H1 (cell line): ENCODE measurements at regions not wholly inside any gene's neighbourhood (a gene's known extent, or its start where the extent isn't known, plus 50 kb on each side); places are given as distances from the start of the nearest gene placed in this dataset.
"Not testable (repeated sequence)": the region's sequence is repeated elsewhere in the genome, so short reads cannot be mapped to it uniquely, and the experiment has no call there.

ENCODE experiments used
- CTCF ChIA-PET: fragments of 300-600 bp; sonication (Branson Sonifier 250); formaldehyde crosslinking; loops from one replicate; lab custom pipeline; 2021; ENCODE audit not compliant: partially characterized antibody; lab: Charles Lee
- POLR2A ChIA-PET: fragments of 300-600 bp; sonication (Branson Sonifier 250); formaldehyde crosslinking; loops from one replicate; lab custom pipeline; 2021; ENCODE audit warnings: inconsistent platforms; ENCODE audit not compliant: partially characterized antibody; lab: Charles Lee
- DNase-seq, 2 experiments: peaks; one replicate each; pipeline versions ENCODE4 v3.0.0 to v3.0.0-alpha.2; 2010 to 2022; ENCODE audit warnings: low spot score in 2 of 2, low read depth in 1 of 2, mixed read lengths in 1 of 2
- FAIRE-seq: peaks from 2 replicates; lab custom pipeline; 2011; peaks lifted over from hg19 to GRCh38; lab: Jason Lieb, UNC
- H2AFZ ChIP-seq: 2 replicates; pipeline ENCODE4 v1.8.1; 2012; ENCODE audit warnings: low read length, inconsistent platforms
- H2AK5ac ChIP-seq: 2 replicates; pipeline ENCODE4 v1.6.1; 2013; ENCODE audit warnings: low read depth, low read length
- H2BK120ac ChIP-seq: replicated peaks from 2 replicates; pipeline ENCODE3; 2013; ENCODE audit warnings: low read depth, low read length, inconsistent platforms
- H2BK12ac ChIP-seq: 2 replicates; pipeline ENCODE4 v1.6.1; 2013; ENCODE audit warnings: low read depth, low read length
- H2BK15ac ChIP-seq: 2 replicates; pipeline ENCODE4 v1.6.1; 2013; ENCODE audit warnings: low read length
- H2BK20ac ChIP-seq: 2 replicates; pipeline ENCODE4 v1.6.1; 2013; ENCODE audit warnings: low read length
- H2BK5ac ChIP-seq: 2 replicates; pipeline ENCODE4 v1.6.1; 2013; ENCODE audit warnings: low read depth, low read length
- H3K14ac ChIP-seq: 2 replicates; pipeline ENCODE4 v1.6.1; 2013; ENCODE audit warnings: inconsistent platforms; ENCODE audit not compliant: insufficient read length
- H3K18ac ChIP-seq: 2 replicates; pipeline ENCODE4 v1.6.1; 2013; ENCODE audit warnings: low read length; ENCODE audit errors: extremely low read depth
- H3K23ac ChIP-seq: 2 replicates; pipeline ENCODE4 v1.6.1; 2013; ENCODE audit warnings: inconsistent platforms; ENCODE audit not compliant: insufficient read length
- H3K23me2 ChIP-seq: 2 replicates; pipeline ENCODE4 v1.6.1; 2013; ENCODE audit warnings: low read depth, low read length
- H3K27ac ChIP-seq: 2 replicates; pipeline ENCODE4 v1.6.1; 2011; ENCODE audit warnings: low read depth, low read length, inconsistent platforms
- H3K27me3 ChIP-seq, 4 experiments: replicated peaks in 1 of 4; 1 replicate in 1 of 4; 2 replicates in 3 of 4; pipeline versions ENCODE4 v1.6.1 to v1.8.1; 2011 to 2013; ENCODE audit warnings: low read length in 3 of 4, mild to moderate bottlenecking in 3 of 4, inconsistent platforms in 2 of 4, mixed read lengths in 2 of 4, moderate library complexity in 1 of 4; ENCODE audit not compliant: control insufficient read depth in 3 of 4, insufficient read depth in 3 of 4; ENCODE audit errors: extremely low read depth in 1 of 4
- H3K36me3 ChIP-seq, 4 experiments: 2 replicates each; pipeline versions ENCODE4 v1.6.1 to v1.8.1; 2011 to 2013; ENCODE audit warnings: mild to moderate bottlenecking in 4 of 4, low read length in 3 of 4, moderate library complexity in 2 of 4, control low read depth in 1 of 4, inconsistent platforms in 1 of 4; ENCODE audit not compliant: insufficient read depth in 4 of 4, control insufficient read depth in 2 of 4
- H3K4ac ChIP-seq: replicated peaks from 2 replicates; pipeline ENCODE3; 2013; ENCODE audit warnings: low read length, low read depth, mixed read lengths, inconsistent platforms; ENCODE audit not compliant: insufficient read length
- H3K4me1 ChIP-seq, 4 experiments: replicated peaks in 1 of 4; 1 replicate in 1 of 4; 2 replicates in 3 of 4; pipeline versions ENCODE4 v1.6.1 to v1.8.1; 2011 to 2013; ENCODE audit warnings: low read length in 3 of 4, inconsistent platforms in 2 of 4, mixed read lengths in 1 of 4; ENCODE audit not compliant: insufficient read depth in 4 of 4, control insufficient read depth in 3 of 4
- H3K4me2 ChIP-seq, 2 experiments: 2 replicates each; pipeline versions ENCODE4 v1.6.1 to v1.8.1; 2011 to 2013; ENCODE audit warnings: low read depth in 2 of 2, low read length in 2 of 2, control low read depth in 1 of 2, inconsistent platforms in 1 of 2, mild to moderate bottlenecking in 1 of 2; ENCODE audit not compliant: insufficient read depth in 1 of 2
- H3K4me3 ChIP-seq, 4 experiments: fragments of 200-600, 300-600 bp in 1 of 4; sonication (generic), shearing (Covaris generic), sonication (Bioruptor Twin) in 1 of 4; 2 replicates each; pipeline versions ENCODE4 v1.5.1 to v1.8.1; 2011 to 2016; ENCODE audit warnings: low read length in 4 of 4, low read depth in 3 of 4, control low read depth in 2 of 4, inconsistent platforms in 2 of 4, mild to moderate bottlenecking in 2 of 4, mixed read lengths in 1 of 4, moderate library complexity in 1 of 4; ENCODE audit not compliant: insufficient read depth in 2 of 4; ENCODE audit errors: extremely low read depth in 1 of 4
- H3K56ac ChIP-seq: replicated peaks from 2 replicates; pipeline ENCODE3; 2013; ENCODE audit warnings: low read depth, mild to moderate bottlenecking, mixed read lengths, low read length, inconsistent platforms; ENCODE audit not compliant: insufficient read length
- H3K79me1 ChIP-seq: 2 replicates; pipeline ENCODE4 v1.6.1; 2013; ENCODE audit warnings: low read depth, low read length, control low read depth
- H3K79me2 ChIP-seq, 2 experiments: 2 replicates each; pipeline versions ENCODE4 v1.6.1 to v1.8.1; 2012 to 2013; ENCODE audit warnings: low read length in 2 of 2, mild to moderate bottlenecking in 2 of 2, inconsistent platforms in 1 of 2; ENCODE audit not compliant: insufficient read depth in 2 of 2, control insufficient read depth in 1 of 2
- H3K9ac ChIP-seq, 4 experiments: replicated peaks in 1 of 4; 1 replicate in 1 of 4; 2 replicates in 3 of 4; pipeline versions ENCODE4 v1.6.1 to v1.8.1; 2011 to 2013; ENCODE audit warnings: low read depth in 3 of 4, low read length in 3 of 4, control low read depth in 2 of 4, mild to moderate bottlenecking in 2 of 4, moderate library complexity in 2 of 4, inconsistent platforms in 1 of 4; ENCODE audit errors: extremely low read depth in 1 of 4
- H3K9me3 ChIP-seq, 2 experiments: 2 replicates each; pipeline versions ENCODE4 v1.6.1 to v1.8.1; 2012 to 2013; ENCODE audit warnings: mild to moderate bottlenecking in 2 of 2, moderate library complexity in 2 of 2, control low read depth in 1 of 2, inconsistent platforms in 1 of 2, low read depth in 1 of 2, low read length in 1 of 2, mixed read lengths in 1 of 2; ENCODE audit not compliant: insufficient read depth in 2 of 2
- H4K20me1 ChIP-seq, 2 experiments: replicated peaks in 1 of 2; 2 replicates each; pipeline versions ENCODE3 to v1.8.1; 2011 to 2013; ENCODE audit warnings: inconsistent platforms in 2 of 2, low read length in 2 of 2, mild to moderate bottlenecking in 1 of 2; ENCODE audit not compliant: insufficient read depth in 2 of 2, control insufficient read depth in 1 of 2
- H4K5ac ChIP-seq: 2 replicates; pipeline ENCODE4 v1.6.1; 2013; ENCODE audit warnings: low read length, low read depth, mixed read lengths, inconsistent platforms; ENCODE audit not compliant: insufficient read length
- H4K8ac ChIP-seq: 2 replicates; pipeline ENCODE4 v1.8.0; 2013; ENCODE audit warnings: mild to moderate bottlenecking, moderate library complexity, low read length, inconsistent platforms; ENCODE audit not compliant: insufficient read depth; ENCODE audit errors: extremely low read depth
- H4K91ac ChIP-seq: replicated peaks from 2 replicates; pipeline ENCODE3; 2013; ENCODE audit warnings: low read length, mixed read lengths, inconsistent platforms; ENCODE audit not compliant: insufficient read length
- WGBS, 2 experiments: shearing (Covaris generic) in 1 of 2; methylation state at CpG; one replicate each; pipeline versions ENCODE4 v1.1.6 to v1.1.7; 2013 to 2015; ENCODE audit warnings: low lambda C conversion rate in 2 of 2, mixed read lengths in 2 of 2, inconsistent platforms in 1 of 2, low coverage in 1 of 2, missing lambda C conversion rate in 1 of 2; ENCODE audit not compliant: insufficient replicate concordance in 2 of 2, insufficient coverage in 1 of 2, insufficient read length in 1 of 2; ENCODE audit errors: extremely low coverage in 1 of 2, missing lambda C conversion rate in 1 of 2; 5-methylcytosine and 5-hydroxymethylcytosine counted together

DNA sequence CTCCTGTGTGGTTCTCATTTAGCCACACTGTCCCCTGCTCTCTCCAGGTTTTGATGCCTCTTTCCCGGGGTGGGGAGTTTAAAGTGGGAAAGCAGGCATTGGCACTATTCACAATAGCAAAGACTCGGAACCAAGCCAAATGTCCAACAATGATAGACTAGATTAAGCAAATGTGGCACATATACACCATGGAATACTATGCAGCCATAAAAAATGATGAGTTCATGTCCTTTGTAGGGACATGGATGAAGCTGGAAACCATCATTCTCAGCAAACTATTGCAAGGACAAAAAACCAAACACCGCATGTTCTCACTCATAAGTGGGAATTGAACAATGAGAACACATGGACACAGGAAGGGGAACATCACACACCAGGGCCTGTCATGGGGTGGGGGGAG lies 117.6 kb upstream of the PITX1 start:
- H3K36me3 ChIP-seq, H4K8ac ChIP-seq, H3K23ac ChIP-seq, FAIRE-seq, H2AFZ ChIP-seq, H3K4me1 ChIP-seq, H3K18ac ChIP-seq, H3K27ac ChIP-seq, H4K20me1 ChIP-seq, H3K23me2 ChIP-seq, H3K79me2 ChIP-seq, H2BK20ac ChIP-seq, H2BK12ac ChIP-seq, H3K27me3 ChIP-seq, H3K56ac ChIP-seq, H3K79me1 ChIP-seq, H3K4ac ChIP-seq, POLR2A ChIA-PET, H2BK5ac ChIP-seq, H2BK15ac ChIP-seq, H4K5ac ChIP-seq, H3K4me3 ChIP-seq, H3K14ac ChIP-seq, H2AK5ac ChIP-seq, H2BK120ac ChIP-seq, H3K9me3 ChIP-seq, H4K91ac ChIP-seq, H3K4me2 ChIP-seq, DNase-seq, H3K9ac ChIP-seq: not testable (repeated sequence)
- 92% methylated on average over 2 of the region's 3 CpGs; no CpG with 5 or more reads in 1 of the 2 experiments for WGBS, 2 experiments
- CTCF ChIA-PET, result interaction anchor here (1.5 kb wide), 1 partner anchor 11 kb away, joined by 3 read pairs; no protein-coding TSS in a partner anchor
